ENCODE measurements at regions not wholly inside any gene's neighbourhood (a gene's known extent, or its start where the extent isn't known, plus 50 kb on each side); places are given as distances from the start of the nearest gene placed in this dataset.
"Not testable (repeated sequence)": the region's sequence is repeated elsewhere in the genome, so short reads cannot be mapped to it uniquely, and the experiment has no call there.

DNA sequence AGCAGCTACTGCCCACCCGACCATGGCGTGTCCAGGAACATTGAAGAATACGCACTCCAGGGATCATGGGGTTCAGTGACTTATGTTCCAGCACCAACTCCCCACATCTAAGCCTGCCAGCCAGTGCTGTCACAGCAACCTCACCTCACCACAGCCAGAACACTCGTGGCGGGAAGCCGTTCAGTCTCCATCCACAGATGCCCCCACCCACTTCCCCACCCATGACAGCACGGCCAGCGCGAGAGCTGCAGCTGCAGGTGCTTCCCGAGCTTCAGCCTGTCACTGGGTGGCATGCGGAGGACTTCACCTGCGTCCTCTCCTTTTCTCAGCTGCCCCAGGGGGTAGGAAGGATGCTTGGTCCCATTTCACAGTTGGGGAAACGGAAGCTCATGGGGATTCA is 50.3 kb downstream of the RBFOX3 start:
- DNase-seq: no peak

DNA sequence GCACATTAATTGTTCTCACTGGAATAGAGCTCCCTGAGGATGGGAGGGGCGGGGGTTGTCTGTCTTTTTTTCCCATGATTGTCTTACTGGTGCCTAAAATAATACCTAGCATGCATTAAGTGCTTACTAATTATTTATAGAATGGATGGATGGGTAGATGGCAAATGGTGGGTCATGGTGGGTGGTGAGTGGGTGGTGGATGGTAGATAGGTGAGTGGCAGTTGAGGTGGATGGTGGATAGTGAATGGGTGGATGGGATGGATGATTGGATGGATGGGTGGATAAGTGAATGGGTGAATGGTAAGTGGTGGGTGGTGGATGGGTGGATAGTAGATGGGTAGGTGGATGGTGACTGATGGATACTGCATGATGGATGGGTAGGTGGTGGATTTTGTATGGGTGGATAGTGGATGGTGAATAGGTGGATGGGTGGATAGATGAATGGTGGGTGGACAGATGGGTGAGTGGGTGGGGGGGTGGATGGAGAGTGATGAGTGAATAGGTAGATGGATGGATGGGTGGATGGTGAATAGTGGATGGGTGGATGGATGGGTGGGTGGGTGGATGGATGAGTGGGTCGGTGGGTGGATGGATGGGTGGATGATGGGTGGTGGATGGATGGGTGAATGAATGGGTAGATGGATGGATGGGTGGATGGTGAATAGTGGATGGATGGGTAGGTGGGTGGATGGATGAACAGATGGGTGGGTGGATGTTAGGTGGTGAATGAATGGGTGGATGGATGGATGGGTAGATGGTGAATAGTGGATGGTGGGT is 51.6 kb downstream of the RBFOX3 start:
- DNase-seq: no peak

DNA sequence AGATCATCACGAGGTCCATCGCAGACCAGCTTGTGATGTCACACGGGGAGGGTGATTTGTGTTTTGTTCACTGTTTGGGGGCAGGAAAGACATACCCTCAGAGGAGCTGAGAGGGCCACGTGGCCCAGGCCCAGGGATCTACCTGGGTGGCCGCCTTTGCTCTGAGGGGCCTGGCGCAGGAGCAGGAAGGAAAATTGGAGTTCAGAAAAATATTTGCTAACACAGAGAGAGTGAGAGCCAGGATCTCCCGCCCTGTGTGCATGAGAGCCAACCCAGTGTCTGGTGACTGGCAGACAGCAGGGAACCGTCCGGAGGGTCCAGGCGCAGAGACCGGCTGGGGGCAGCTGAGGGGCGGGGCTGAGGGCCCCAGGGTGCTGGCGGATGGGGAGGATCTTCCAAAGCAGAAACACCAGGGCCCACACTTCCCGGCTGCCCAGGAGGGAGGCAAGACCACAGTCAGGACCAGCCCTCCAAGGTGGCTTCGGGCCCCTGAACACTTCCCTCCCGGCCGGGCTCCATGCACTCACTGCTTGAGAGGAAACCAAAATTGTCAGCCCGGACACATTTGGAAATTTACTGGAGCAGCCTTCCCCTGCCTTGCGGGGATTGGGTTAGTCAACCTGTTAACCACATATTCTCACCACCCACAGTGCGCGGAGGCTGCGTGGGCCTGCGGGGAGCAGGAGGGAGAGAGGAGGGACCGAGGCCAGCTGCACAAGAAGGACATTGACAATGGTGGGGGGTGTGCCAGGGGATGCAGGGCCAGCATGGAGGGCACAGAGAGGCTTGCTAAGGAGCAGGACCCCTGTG is 52.6 kb downstream of the RBFOX3 start:
- DNase-seq: no peak

DNA sequence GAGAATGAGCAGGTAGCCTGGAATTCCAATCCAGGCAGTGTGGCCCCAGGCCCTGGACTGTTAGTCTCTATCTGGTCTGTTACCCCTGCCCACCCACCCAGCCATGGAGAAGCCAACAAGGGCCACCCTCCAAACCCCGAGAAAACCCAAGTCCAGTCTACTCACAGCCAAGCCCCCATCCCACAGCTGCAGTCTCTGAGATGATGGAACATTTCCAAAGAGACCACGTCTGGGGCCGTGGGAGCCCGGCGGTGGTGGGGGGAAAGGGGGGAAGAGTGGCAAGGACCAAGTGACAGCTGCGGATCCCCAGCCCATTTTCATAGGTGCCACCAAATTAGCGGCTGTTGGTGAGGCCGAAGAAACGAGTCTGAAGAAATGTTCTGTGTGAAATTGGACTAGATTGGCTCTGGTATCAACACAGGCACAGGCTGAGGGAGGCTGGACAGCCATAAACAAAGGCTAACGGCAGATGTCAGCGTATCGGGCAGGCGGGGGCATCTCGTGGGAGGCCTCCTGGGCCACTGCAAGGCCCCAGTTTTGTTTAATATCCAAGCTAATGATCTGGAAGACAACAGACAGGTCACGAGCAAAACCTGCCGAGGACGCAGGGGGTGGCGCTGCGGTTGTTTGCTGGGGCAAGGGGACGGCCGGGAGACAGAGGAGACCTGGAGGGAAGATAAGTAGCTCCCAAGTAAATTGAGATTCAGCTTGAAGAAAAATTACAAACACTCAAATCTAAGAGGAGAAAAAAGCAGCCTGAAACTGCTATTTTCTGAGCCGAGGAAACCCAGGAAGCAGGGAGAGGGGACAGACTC is 53.4 kb downstream of the RBFOX3 start:
- DNase-seq: no peak

DNA sequence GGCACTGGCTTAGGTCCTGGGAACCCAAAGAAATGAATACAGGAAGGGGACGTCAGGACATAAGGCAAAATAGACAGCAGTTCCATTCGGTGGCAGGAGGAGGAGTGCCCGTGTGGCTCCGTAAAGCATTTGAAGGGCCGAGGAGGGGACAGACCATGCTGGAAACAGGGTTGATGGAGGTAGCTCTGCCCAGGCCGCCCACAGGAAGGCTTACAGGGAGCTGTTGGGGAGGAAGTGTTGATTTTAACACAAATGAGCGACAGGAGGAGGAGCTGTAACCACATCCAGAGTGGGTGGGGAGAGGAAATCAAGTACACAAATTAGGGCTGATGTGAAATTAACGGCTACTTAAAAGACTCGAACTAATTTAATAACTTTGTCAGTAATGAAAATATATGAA is 54.6 kb downstream of the RBFOX3 start:
- no peak for DNase-seq

DNA sequence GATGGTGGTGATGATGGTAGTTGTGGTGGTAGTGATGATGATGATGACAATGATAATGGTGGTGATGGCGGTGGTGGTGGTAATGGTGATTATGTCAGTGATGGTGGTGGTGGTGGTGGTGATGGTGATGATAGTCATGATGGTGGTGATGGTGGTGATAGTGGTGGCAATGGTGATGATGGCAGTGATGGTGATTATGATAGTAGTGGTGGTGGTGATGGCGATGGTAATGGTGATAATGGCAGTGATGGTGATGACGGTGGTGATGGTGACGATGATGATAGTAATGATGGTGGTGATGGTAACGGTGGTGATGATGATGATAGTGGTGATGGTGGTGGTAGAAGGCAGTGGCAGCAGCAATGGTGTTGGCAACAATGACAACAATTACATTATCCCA is 55.3 kb downstream of the RBFOX3 start:
- no peak for DNase-seq

DNA sequence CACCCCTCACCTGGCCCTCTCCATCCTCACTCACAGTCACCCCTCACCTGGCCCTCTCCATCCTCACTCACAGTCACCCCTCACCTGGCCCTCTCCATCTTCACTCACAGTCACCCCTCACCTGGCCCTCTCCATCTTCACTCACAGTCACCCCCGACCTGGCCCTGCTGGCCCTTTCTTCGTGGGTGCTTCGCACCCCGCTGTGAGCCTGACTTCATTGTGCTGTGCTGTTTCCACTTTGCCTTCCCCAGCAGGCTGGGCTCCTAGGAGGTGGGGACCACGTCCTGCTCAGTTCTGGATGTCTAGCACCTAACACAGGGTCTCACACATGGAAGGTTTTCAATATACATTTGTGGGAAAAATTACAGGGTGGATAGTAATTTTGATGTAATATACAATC is 56.5 kb downstream of the RBFOX3 start:
- DNase-seq: not testable (repeated sequence)

DNA sequence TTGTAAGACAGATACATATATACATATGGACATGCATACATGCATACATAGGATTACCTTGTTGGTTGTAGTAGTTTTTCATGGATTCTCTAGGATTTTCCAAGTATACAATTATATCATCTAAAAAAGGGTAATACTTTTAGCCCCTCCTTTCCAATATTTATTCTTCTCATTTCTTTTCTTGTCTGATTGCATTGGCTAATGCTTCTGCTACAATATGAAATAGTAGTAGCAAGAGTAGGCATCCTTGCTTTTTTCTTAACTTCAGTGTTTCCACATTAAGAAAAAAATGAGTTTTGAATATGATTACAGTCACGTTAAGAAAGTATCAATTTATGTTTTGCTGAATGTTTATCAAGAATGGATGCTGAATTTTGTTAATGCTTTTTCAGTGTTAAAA is 58.0 kb downstream of the RBFOX3 start:
- no peak for DNase-seq

DNA sequence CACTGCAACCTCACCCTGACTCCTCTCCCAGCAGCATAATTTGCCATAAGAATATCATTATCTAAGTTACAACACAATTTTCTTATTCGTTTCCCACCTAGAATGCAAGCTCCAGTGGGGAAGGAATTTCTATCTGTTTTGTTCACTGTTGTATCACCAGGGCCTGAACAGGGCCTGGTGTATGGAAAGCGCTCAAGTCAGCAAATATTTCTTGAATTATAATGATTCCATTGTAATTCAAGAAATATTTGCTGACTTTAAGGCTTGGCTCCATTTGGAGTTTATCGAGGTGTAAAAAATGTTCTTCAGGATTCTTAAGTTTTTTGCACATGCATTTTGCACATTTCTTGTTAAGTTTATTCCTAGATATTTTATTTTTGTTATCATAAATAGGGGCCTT is 58.4 kb downstream of the RBFOX3 start:
- no peak for DNase-seq

DNA sequence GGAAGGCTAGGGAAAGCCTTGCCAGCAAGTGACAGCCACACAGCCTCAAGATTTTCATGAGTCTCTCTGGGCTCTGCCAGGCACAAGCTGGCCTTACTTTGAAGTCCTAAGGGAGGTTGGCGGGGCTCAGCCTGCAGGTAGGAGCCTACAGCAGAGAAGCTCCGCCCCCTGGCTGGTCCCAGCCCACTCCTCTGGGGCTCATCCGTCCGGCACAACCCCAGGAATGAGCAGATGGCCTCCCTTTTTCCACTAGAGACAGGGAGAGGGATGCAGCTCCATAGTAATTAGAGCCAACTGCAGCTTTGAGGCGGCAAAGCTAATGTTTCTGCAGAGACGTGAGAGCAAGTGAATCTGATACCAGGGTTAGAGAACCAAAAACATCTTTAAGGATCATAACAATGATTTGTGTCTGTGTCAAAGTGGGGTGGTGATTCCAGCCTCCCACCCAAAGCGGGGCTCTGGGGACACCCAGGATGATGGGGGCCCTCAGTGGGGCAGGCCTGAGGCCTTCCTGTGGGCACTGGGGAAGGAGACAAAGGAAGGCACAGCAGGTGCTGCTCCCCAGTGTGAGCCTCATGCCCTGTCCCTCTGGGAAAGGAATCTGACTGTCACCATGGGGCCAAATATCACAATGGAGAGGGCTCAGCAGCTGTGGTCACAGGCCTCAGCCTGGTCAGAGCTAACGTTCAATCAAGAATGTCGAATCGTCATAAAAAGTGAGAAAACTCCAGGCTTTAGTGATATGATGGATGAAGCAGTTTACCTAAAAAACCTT is 61.5 kb downstream of the RBFOX3 start:
- DNase-seq: no peak

DNA sequence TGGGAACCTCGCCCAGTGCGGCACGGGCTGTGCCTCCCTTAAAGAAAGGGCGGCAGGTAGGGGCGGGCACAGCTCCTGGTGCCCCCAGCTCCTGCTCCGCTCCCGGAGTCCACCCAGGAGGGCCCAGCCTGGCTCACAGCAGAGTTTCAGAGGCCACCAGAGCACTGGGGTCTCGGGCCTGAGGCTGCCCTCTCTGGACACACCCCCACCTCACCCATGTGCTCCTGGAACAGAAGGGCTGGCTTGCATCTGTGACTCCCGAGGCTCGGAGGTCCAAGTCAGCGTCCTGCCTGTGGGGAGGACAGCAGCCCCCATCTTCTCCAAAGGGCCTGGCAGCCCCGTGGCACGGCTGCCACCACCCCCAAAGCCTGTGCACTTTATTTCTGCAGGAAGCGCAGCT is 62.7 kb downstream of the RBFOX3 start:
- DNase-seq: no peak

DNA sequence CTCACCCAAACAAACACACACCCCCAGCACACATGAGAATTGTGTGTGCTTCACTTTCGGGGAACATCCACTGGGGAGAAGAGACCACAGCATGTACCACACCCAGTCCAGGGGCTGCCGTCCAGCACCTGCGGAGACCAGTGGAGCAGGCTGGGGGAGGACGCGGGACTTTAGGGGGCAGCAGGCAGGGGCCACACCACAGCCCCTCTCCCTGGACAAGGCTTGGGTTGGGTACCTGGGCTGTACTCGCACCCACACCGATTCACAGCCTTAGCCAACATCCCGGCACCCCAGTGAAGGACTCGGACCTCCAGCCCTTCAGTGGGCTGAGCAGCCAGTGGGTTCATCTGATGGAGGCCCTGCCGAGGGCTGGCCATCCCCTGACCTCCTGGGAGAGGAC is 63.3 kb downstream of the RBFOX3 start:
- no peak for DNase-seq

DNA sequence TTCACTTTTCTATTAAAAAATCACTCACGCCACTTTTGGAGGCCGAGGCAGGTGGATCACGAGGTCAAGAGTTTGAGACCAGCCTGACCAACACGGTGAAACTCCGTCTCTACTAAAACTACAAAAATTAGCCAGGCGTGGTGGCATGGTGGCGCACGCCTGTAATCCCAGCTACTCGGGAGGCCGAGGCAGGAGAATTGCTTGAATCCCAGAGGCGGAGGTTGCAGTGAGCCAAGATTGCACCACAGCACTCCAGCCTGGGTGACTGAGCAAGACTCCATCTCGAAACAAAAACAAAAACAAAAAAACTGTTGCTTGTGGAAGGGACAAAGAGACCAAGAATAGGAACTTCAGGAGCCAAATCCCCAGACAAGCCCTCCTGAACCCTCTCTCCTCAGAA is 63.7 kb downstream of the RBFOX3 start:
- DNase-seq: not testable (repeated sequence)

DNA sequence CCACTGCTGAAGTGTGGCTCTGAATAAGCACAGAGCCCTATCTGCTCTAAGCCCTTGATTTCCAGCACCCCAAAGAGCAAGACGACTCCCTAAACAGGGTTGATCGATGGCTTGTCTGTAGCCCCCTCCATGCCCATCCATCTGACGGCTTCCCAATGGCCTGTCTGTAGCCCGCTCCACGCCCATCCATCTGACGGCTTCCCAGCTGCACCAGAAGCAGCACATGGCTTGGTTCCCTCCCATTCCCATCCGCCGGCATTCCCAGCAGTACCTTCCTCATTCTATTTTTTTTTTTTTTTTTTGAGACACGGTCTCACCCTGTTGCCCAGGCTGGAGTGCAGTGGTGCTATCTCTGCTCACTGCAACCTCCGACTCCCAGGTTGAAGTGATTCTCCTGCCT is 64.5 kb downstream of the RBFOX3 start:
- DNase-seq: no peak

DNA sequence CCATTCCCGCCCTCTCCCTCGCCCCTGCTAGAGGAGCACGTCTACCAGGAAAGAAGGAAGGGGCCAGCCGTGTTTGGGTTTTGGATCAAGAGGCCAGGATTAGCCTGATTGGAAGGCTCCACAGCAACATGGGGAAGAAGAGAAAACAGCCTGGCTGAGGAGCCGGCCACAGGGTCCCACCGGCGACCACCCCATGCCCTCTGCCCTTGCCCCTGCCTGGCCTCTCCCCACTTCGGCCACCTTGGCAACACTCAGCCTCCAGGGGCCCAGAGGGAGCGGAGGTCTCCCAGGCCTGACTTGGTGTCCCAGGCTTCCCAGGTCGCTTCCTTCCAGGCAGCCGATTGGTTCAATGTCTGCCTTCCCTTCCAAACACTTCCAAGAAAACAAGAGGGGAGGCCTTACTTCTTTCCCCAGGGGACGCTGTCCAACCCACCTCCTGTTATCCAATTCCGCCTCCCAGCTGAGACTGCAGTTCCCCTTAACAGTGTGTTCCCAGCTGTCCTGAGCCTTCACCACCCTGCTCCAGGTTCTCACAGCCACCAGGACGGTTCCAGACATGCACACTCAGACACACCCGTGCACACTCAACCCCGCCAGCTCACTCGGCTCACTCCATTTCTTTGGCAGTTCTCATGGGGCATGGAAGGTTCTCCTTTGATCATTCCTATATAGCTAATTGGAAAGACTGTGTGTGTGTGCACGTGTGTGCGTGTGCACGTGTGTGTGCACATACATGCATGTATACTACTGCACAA is 65.4 kb downstream of the RBFOX3 start:
- DNase-seq: no peak

DNA sequence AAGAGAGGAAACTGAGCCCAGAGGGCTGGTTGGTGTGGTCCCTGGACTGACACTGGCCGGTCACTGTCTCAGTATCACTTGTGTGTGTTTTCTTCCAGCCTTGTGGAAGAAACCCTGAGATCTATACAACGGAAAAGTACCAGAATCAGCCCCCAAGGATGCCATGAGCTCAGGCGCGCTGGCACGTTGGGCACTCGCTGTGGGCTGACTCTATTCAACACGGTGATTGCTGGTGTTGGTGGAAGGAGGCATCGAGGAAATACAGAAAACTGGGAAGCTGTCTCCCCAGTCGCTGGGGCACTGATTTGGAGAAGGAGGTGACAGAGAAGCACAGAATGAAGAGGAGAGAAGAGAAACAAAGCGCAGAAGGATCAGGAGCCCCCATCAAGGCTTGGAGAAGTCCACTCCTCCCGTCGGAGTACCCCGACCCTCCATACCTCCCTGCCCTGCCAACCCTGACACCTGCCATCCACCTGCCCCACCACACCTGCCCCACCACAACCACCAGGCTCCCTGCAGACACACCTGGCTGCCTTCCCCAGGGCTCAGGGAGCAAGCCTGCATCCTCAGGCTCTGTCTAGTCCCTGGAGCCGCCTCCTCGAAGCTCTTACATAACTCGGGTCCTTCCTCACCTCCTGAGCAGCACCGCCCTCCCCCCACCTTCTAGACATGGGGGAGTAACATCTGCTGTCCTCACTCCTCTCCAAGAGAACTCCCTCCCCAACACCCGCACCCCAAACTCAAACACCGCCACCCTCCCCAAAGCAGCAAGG is 66.5 kb downstream of the RBFOX3 start:
- DNase-seq: no peak

DNA sequence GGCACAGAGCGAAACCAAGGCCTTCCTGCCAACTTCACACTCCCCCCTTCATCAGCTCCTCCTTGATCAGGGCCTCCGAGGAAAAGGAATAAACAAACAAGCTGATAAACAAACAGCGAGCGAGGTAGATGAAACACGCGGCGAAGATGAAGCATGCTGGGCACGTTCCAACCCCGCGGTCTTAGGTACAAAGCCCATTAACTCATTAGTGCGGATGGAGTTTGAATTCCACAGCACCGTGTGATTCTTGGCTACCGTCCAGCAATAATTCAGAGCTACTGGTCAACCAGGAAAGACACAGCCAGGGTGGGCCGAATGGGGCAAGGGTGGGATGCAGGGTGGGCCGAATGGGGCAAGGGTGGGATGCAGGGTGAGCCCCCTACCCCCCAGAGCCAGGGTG is 67.3 kb downstream of the RBFOX3 start:
- DNase-seq: no peak

DNA sequence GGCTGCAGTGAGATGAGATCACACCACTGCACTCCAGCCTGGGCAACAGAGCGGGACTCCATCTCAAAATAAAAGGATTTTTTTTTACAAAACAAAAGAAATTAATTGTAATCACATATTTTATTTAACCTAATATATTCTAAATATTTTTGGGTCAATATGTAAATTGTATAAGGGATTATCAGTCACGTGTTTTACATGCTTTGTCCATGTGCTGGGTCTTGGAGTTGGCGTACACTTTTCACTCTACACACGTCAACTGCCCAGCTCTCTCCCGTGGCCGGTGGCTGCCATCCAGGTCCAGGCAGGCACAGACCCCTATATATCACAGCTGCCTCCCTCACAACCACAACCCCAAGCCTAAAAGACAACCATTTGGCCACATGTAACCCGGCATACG is 68.1 kb downstream of the RBFOX3 start:
- no peak for DNase-seq

DNA sequence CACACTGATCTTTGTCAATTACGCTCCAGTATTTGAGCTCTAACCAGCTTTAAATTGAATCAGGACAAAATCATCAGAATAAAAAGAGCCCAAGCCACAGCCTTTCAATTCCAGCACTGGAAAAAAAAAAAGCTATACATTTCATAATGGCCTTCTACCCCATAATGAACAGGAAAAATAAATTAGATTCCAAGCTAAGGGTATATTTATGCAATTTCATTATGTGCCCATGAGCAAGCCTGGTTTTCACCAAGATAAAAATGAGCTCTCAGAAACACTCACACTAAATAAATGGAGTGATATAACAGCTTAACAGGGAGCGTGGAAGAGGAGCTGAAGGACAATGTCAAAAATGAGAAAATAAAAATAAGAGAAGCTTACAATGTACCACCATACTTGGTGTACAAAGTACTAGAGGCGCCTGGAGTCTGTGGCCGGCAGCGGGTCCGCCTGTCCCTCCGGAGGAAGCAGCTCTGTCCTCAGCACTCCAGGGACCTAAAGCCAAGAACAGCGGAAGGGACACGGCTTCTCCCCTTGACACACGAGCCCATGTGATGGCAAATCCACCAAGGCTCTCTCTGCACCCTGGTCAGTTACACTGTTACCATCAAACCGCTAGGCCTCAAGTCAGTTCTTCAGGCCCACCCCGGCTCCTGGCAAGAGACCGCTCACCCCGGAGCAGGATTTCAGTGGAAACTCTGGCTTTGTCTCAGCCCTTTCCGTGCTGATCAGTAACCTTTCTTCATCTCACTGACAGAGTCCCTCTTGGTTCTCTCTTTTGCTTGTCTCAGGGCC is 69.6 kb downstream of the RBFOX3 start:
- no peak for DNase-seq

DNA sequence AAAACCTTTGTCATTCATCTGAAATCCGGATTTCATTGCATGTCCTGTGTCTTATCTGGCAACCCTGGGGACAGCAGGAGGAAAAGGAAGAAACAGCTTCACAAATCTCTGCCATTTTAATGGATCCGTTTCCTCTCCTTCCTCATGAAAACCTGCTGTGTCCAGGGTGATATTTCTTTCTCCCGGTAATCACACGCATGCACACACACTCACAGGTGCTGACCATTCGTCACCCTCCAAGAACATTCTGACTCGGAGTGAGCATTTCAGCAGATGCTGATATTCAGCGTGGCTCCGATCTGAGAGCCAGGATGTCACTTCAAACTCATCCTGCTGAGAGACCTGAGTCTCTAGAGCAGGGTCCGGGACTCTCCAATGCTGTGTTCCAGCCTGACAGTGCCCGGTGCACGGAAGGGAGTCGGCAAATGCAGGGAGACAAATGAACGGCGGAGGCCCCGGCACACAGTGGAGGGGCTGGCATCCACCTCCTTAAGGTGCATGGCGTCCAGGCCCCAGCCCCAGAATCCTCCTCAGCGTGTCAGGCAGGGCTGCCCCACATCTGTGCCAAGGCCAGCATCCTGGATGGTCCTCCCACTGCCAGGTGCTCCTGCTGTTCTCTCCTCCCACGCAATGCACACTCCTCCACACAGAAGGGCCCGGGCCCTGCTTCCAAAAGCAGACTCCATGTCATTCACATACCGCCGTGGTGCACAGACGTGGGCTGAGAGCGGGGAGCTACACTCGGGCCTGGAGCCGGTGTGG is 70.7 kb downstream of the RBFOX3 start:
- DNase-seq: no peak

Data from activated T-cell treated with anti-CD3 and anti-CD28 coated beads, Interleukin-2, amount 50 U/mL, for 1 hour (primary cell).